Thyroid gland (tissue), 4 donors: ENCODE measurements at regions not wholly inside any gene's neighbourhood (a gene's known extent, or its start where the extent isn't known, plus 50 kb on each side); places are given as distances from the start of the nearest gene placed in this dataset.

Experiments used
- DNase-seq, 2 donors: peaks; one replicate each; pipeline ENCODE4 v3.0.0-alpha.2; 2019
- H3K27ac ChIP-seq, 3 donors: fragments of 200-600 bp; sonication (generic); 1 replicate in 2 of 3; 2 replicates in 1 of 3; pipeline ENCODE4 v1.5.1; 2016 to 2019; ENCODE audit warnings: mild to moderate bottlenecking in 1 of 3, moderate library complexity in 1 of 3
- H3K27me3 ChIP-seq: fragments of 200-600 bp; sonication (generic); one replicate; pipeline ENCODE4 v1.5.1; 2019
- H3K36me3 ChIP-seq, 2 donors: fragments of 200-600 bp; sonication (generic); one replicate each; pipeline ENCODE4 v1.5.1; 2016 to 2019
- H3K4me1 ChIP-seq, 2 donors: fragments of 200-600 bp; sonication (generic); one replicate each; pipeline ENCODE4 v1.5.1; 2017 to 2019
- H3K4me3 ChIP-seq, 3 donors: fragments of 200-600 bp; sonication (generic); replicated peaks in 1 of 3; 1 replicate in 2 of 3; 2 replicates in 1 of 3; pipeline ENCODE4 v1.5.1; 2016; ENCODE audit warnings: mild to moderate bottlenecking in 1 of 3
- H3K9me3 ChIP-seq: fragments of 200-600 bp; sonication (generic); one replicate; pipeline ENCODE4 v1.5.1; 2017
- POLR2A ChIP-seq, 2 donors: fragments of 450-650 bp; IDR thresholded peaks; one replicate each; pipeline ENCODE4 v1.6.1; 2017; ENCODE audit warnings: antibody characterized with exemption in 2 of 2, mild to moderate bottlenecking in 2 of 2, moderate library complexity in 1 of 2
- WGBS, 2 donors: methylation state at CpG; one replicate each; pipeline ENCODE4 v1.1.5; 2017; 5-methylcytosine and 5-hydroxymethylcytosine counted together
- intact Hi-C: fragments of 100-400 bp; cut with DNase I; formaldehyde crosslinking; loops from one replicate; pipeline ENCODE4 v1.15.1; 2023
- TF ChIP-seq, protein P1 (sequence below), 6 experiments: fragments of 200-600 bp in 3 of 6; fragments of 450-650 bp in 3 of 6; sonication (generic) in 3 of 6; IDR thresholded peaks; one replicate each; pipeline ENCODE4 v1.5.1; 2016 to 2019; ENCODE audit warnings: antibody characterized with exemption in 6 of 6, mild to moderate bottlenecking in 2 of 6, inconsistent platforms in 1 of 6, moderate library complexity in 1 of 6

DNA sequence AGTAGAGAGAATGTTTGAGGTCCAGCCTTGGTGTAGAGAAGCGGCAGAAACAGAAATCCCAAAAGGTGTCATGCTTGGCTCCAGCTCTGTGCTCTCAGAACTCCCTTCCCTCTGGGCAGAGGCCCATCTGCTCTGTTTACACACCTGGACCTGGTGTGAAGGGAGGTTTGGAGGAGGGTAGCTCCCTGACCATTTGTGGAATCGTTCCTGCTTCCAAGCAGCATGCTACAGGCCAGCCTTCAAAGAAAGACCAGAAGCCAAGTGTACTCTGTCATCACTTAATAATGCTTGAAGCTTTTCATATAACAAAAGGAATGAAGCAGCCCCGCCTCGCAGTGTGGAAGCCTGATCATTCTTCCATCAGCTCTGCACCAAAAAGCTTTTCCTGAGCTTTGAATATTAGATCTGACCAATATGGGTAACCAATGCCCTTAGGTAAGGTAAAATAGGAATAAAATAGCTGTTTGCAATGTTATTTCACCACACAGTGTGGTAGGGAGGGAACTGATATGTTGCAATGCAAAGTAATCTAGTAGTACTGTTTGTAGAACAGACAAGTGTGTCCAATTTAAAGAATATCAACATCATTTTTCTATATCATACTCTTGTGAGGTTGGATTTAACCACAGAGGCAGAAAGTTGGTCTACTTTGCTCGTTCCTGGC, 63.3 kb downstream of the ZIC5 start:
- WGBS, 2 donors: 62 to 69% methylated on average over 5 of the region's 5 CpGs

DNA sequence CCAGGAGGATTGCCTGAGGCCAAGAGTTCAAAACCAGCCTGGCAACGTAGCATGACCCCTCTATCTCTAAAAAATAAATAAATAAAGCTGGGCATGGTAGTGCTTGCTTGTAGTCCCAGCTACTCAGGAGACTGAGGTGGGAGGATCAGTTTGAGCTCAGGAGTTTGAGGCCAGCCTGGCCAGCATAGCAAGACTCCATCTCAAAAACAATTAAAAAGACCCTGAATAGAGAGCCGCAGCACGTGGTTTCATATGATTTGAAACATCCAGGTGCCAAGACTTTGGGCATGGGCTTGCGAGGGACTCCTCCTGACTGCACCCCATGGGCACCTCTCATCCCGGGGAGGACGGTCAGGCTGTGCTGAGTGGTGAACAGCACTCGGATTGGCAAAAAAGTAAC, 63.9 kb downstream of the ZIC5 start:
- WGBS, 2 donors: 81 to 90% methylated on average over 7 of the region's 7 CpGs
- Histone ChIP-seq H3K27ac (no peak overlapping the region), H3K4me1 (no peaks in the 10 kb centered on the region), H3K9me3 (no peaks in the 10 kb centered on the region), H3K4me3 (no peak overlapping the region), H3K27me3 (no peaks in the 10 kb centered on the region), H3K36me3 (no peaks in the 10 kb centered on the region)
- TF ChIP-seq POLR2A (IDR thresholded peaks at IDR 0.05): no peak
- TF ChIP-seq, protein P1, sequence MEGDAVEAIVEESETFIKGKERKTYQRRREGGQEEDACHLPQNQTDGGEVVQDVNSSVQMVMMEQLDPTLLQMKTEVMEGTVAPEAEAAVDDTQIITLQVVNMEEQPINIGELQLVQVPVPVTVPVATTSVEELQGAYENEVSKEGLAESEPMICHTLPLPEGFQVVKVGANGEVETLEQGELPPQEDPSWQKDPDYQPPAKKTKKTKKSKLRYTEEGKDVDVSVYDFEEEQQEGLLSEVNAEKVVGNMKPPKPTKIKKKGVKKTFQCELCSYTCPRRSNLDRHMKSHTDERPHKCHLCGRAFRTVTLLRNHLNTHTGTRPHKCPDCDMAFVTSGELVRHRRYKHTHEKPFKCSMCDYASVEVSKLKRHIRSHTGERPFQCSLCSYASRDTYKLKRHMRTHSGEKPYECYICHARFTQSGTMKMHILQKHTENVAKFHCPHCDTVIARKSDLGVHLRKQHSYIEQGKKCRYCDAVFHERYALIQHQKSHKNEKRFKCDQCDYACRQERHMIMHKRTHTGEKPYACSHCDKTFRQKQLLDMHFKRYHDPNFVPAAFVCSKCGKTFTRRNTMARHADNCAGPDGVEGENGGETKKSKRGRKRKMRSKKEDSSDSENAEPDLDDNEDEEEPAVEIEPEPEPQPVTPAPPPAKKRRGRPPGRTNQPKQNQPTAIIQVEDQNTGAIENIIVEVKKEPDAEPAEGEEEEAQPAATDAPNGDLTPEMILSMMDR (IDR thresholded peaks at IDR 0.05): no peak
- DNase-seq: no peak
- intact Hi-C loops: no loop called here

More for the DNA sequence above, 63.3 kb downstream of the ZIC5 start:
- Histone ChIP-seq H3K27ac (no peak overlapping the region), H3K27me3 (no peaks in the 10 kb centered on the region), H3K4me1 (no peaks in the 10 kb centered on the region), H3K9me3 (no peaks in the 10 kb centered on the region), H3K36me3 (no peaks in the 10 kb centered on the region), H3K4me3 (no peak overlapping the region)
- intact Hi-C loops: no loop called here
- no peak for DNase-seq
- TF ChIP-seq POLR2A (IDR thresholded peaks at IDR 0.05): no peak
- TF ChIP-seq, protein P1 (IDR thresholded peaks at IDR 0.05): no peak

DNA sequence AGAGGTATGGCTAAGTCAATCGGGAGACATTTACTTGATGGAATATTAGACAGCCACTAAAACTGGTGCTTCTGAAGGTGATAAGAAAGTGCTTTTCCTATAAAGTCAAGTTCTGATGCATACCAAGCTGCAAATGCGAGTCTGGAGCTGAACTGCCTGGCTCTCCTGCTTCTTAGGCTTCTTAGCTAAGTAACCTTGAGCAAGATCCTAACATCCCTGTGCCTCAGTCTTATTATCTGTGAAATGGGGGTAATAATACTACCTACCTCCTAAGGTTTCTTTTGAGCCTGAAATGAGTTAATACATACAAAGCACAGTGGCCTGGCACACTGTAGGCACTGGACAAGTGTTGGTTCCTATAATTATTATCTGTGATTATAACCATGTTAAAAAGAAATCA, 64.5 kb downstream of the ZIC5 start:
- H3K27me3 ChIP-seq: no peaks in the 10 kb centered on the region
- no peaks in the 10 kb centered on the region for H3K36me3 ChIP-seq
- no peak for DNase-seq
- TF ChIP-seq POLR2A (IDR thresholded peaks at IDR 0.05): no peak
- TF ChIP-seq, protein P1 (IDR thresholded peaks at IDR 0.05): no peak
- H3K4me3 ChIP-seq: no peak overlapping the region
- no peaks in the 10 kb centered on the region for H3K4me1 ChIP-seq
- WGBS, 2 donors: 89 to 96% methylated on average over 2 of the region's 2 CpGs
- H3K9me3 ChIP-seq: no peaks in the 10 kb centered on the region
- intact Hi-C loops: no loop called here
- no peak overlapping the region for H3K27ac ChIP-seq

DNA sequence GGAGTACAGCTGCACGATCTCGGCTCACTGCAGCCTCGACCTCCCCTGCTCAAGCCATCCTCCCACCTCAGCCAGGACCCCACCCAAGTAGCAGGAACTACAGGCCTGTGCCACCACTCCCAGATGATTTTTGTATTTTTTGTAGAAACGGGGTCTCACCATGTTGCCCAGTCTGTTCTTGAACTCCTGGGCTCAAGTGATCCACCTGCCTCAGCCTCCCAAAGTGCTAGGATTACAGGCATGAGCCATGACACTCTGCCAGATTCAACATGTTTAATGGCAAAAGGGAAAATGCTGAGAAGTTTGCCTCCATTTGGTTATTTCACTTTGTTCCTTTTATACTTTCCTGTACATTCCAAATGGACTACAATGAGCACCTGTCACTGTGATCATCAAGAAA, 65.8 kb downstream of the ZIC5 start:
- no peak for DNase-seq
- no peak for TF ChIP-seq POLR2A (IDR thresholded peaks at IDR 0.05)
- TF ChIP-seq, protein P1 (IDR thresholded peaks at IDR 0.05): no peak
- H3K36me3 ChIP-seq: no peaks in the 10 kb centered on the region
- H3K4me3 ChIP-seq: no peak overlapping the region
- H3K9me3 ChIP-seq: no peaks in the 10 kb centered on the region
- no peaks in the 10 kb centered on the region for H3K4me1 ChIP-seq
- 78 to 84% methylated on average over 4 of the region's 4 CpGs for WGBS, 2 donors
- H3K27ac ChIP-seq: no peak overlapping the region
- H3K27me3 ChIP-seq: no peaks in the 10 kb centered on the region
- intact Hi-C loops: no loop called here

DNA sequence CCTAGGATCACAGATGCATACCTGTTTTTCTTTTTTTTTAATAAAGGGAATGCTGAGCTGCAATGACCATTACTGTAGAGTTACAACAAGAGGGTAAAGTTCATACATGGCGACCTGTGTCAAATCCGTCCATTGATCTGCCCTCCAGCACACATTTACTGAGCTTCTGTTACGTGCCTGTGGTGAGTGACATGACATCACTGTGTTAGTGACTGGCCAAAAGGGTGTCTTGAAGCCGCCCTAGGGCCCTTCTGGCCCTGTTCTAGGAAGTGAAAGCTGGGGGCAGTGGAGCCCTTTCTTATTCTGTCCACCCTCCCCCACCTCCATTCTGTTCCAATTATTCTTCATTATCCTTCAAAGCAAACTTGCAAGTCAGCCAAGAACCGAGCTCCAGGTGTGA, 66.3 kb downstream of the ZIC5 start:
- H3K9me3 ChIP-seq: no peaks in the 10 kb centered on the region
- H3K4me1 ChIP-seq: no peaks in the 10 kb centered on the region
- no peak for DNase-seq
- 82 to 83% methylated on average over 5 of the region's 5 CpGs for WGBS, 2 donors
- TF ChIP-seq POLR2A (IDR thresholded peaks at IDR 0.05): no peak
- TF ChIP-seq, protein P1 (IDR thresholded peaks at IDR 0.05): no peak
- H3K4me3 ChIP-seq: no peak overlapping the region
- no peaks in the 10 kb centered on the region for H3K36me3 ChIP-seq
- no peak overlapping the region for H3K27ac ChIP-seq
- no peaks in the 10 kb centered on the region for H3K27me3 ChIP-seq
- intact Hi-C loops: no loop called here
